ENCODE measurements at regions not wholly inside any gene's neighbourhood (a gene's known extent, or its start where the extent isn't known, plus 50 kb on each side); places are given as distances from the start of the nearest gene placed in this dataset.
"Not testable (repeated sequence)": the region's sequence is repeated elsewhere in the genome, so short reads cannot be mapped to it uniquely, and the experiment has no call there.

DNA sequence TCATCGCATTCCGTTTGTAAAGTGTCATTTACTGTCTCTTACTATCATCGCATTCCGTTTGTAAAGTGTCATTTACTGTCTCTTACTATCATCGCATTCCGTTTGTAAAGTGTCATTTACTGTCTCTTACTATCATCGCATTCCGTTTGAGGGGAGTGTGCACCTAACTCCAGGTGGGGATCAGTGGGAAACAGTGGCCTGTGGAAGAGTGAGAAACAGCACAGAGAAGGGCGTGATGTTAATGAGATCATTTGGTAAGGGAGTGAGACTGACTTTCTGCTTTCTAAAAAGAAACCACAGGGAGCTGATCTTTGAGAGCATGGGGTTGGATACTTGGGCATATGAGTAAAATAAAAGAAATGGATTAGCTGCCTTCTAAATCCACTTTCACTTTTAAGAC, 77.5 kb upstream of the ZPLD1 start:
- TF ChIP-seq POLR2A (IDR thresholded peaks at IDR 0.05; ENCODE audit: low read length); GATA1 (IDR thresholded peaks at IDR 0.05; ENCODE audit: low read depth, low read length): not testable (repeated sequence)

All from erythroblast (primary cell).